Ovary (tissue), 3 donors: ENCODE measurements at regions not wholly inside any gene's neighbourhood (a gene's known extent, or its start where the extent isn't known, plus 50 kb on each side); places are given as distances from the start of the nearest gene placed in this dataset.

Experiments
- POLR2A ChIP-seq: fragments of 450-650 bp; IDR thresholded peaks from one replicate; pipeline ENCODE4 v1.6.1; 2017; ENCODE audit warnings: antibody characterized with exemption, mild to moderate bottlenecking, moderate library complexity
- TF ChIP-seq, protein P1 (sequence below), 3 donors: fragments of 450-650 bp in 2 of 3; fragments of 200-600 bp in 1 of 3; IDR thresholded peaks; one replicate each; pipeline versions ENCODE4 v1.5.1 to v1.8.0; 2016 to 2022; ENCODE audit warnings: antibody characterized with exemption in 3 of 3, mild to moderate bottlenecking in 1 of 3
- donor health status: DM: no; HTN: no; CAD: no.

DNA sequence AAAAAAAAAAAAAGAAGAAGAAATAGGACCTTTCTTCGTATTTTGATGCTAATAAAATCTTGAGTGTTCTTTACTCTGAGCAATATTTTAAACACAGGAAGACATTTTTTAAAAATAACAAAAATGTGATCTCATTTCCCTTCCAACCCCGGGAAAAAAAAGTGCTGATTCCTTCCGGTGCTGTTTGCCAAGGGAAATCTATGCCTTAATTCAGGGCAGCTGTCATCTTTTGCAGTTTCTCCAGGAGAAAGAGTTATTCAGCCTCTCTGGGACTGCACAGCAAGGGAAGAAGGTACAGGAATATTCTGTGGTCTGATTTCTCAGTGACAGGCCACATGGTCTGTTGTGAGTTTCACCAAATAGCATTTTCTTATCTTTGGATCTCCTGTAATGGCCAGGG, 291.9 kb upstream of the IRX1 start:
- TF ChIP-seq, protein P1, sequence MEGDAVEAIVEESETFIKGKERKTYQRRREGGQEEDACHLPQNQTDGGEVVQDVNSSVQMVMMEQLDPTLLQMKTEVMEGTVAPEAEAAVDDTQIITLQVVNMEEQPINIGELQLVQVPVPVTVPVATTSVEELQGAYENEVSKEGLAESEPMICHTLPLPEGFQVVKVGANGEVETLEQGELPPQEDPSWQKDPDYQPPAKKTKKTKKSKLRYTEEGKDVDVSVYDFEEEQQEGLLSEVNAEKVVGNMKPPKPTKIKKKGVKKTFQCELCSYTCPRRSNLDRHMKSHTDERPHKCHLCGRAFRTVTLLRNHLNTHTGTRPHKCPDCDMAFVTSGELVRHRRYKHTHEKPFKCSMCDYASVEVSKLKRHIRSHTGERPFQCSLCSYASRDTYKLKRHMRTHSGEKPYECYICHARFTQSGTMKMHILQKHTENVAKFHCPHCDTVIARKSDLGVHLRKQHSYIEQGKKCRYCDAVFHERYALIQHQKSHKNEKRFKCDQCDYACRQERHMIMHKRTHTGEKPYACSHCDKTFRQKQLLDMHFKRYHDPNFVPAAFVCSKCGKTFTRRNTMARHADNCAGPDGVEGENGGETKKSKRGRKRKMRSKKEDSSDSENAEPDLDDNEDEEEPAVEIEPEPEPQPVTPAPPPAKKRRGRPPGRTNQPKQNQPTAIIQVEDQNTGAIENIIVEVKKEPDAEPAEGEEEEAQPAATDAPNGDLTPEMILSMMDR (IDR thresholded peaks at IDR 0.05): no peak
- TF ChIP-seq POLR2A: no peak
